Smooth muscle cell (in vitro differentiated cells): ENCODE measurements at regions not wholly inside any gene's neighbourhood (a gene's known extent, or its start where the extent isn't known, plus 50 kb on each side); places are given as distances from the start of the nearest gene placed in this dataset.
"Not testable (repeated sequence)": the region's sequence is repeated elsewhere in the genome, so short reads cannot be mapped to it uniquely, and the experiment has no call there.

Source experiments
- DNase-seq: peaks from one replicate; lab custom pipeline; 2025; ENCODE audit not compliant: unreplicated experiment; lab: John Stamatoyannopoulos, UW
- H2AFZ ChIP-seq: fragments of 200-600 bp; sonication (generic); 2 replicates; pipeline ENCODE4 v1.6.0; 2016; ENCODE audit warnings: antibody characterized with exemption, low read depth, mild to moderate bottlenecking
- H3F3A ChIP-seq: fragments of 200-600 bp; sonication (generic); 2 replicates; pipeline ENCODE4 v1.6.0; 2017; ENCODE audit warnings: antibody characterized with exemption, low read depth
- H3K27ac ChIP-seq: fragments of 200-600 bp; sonication (generic); 2 replicates; pipeline ENCODE4 v1.5.1; 2016; ENCODE audit warnings: low read depth, mild to moderate bottlenecking
- H3K27me3 ChIP-seq: fragments of 200-600 bp; sonication (generic); 2 replicates; pipeline ENCODE4 v1.6.1; 2016; ENCODE audit warnings: low read depth, mild to moderate bottlenecking
- H3K36me3 ChIP-seq: fragments of 200-600 bp; sonication (generic); 2 replicates; pipeline ENCODE4 v1.5.1; 2016; ENCODE audit warnings: low read depth
- H3K4me1 ChIP-seq: fragments of 200-600 bp; sonication (generic); 2 replicates; pipeline ENCODE4 v1.5.1; 2016; ENCODE audit warnings: low read depth
- H3K4me2 ChIP-seq: fragments of 200-600 bp; sonication (generic); 2 replicates; pipeline ENCODE4 v1.6.0; 2016; ENCODE audit warnings: mild to moderate bottlenecking
- H3K4me3 ChIP-seq: fragments of 200-600 bp; sonication (generic); 2 replicates; pipeline ENCODE4 v1.5.1; 2016; ENCODE audit warnings: mild to moderate bottlenecking
- H3K79me2 ChIP-seq: fragments of 200-600 bp; sonication (generic); 2 replicates; pipeline ENCODE4 v1.6.0; 2016; ENCODE audit warnings: low read depth, mild to moderate bottlenecking
- H3K9ac ChIP-seq: fragments of 200-600 bp; sonication (generic); 2 replicates; pipeline ENCODE4 v1.6.0; 2016; ENCODE audit warnings: low read depth
- H3K9me3 ChIP-seq: fragments of 200-600 bp; sonication (generic); replicated peaks from 2 replicates; pipeline ENCODE4 v1.5.1; 2016; ENCODE audit warnings: low read depth
- H4K20me1 ChIP-seq: fragments of 200-600 bp; sonication (generic); 2 replicates; pipeline ENCODE4 v1.6.0; 2016; ENCODE audit warnings: low read depth
- CTCF ChIP-seq: fragments of 200-600 bp; sonication (generic); IDR thresholded peaks from 2 replicates; pipeline ENCODE4 v1.5.1; 2017; ENCODE audit warnings: borderline replicate concordance, mild to moderate bottlenecking, antibody characterized with exemption; ENCODE audit not compliant: insufficient read depth, poor library complexity, severe bottlenecking
- WGBS: methylation state at CpG from one replicate; pipeline ENCODE4 v1.1.7; 2016; ENCODE audit warnings: low lambda C conversion rate; 5-methylcytosine and 5-hydroxymethylcytosine counted together

- Histone ChIP-seq H3K36me3 (no peaks in the 10 kb centered on the region), H3K27me3 (no peaks in the 10 kb centered on the region), H3K27ac (no peak overlapping the region), H3K79me2 (no peaks in the 10 kb centered on the region), H3K9me3 (no peaks in the 10 kb centered on the region), H3K9ac (no peak overlapping the region), H2AFZ (no peak overlapping the region), H4K20me1 (no peaks in the 10 kb centered on the region), H3F3A (no peaks in the 10 kb centered on the region), H3K4me1 (no peaks in the 10 kb centered on the region), H3K4me2 (no peak overlapping the region), H3K4me3 (no peak overlapping the region)
- DNase-seq, result no peak
- TF ChIP-seq CTCF, result no peak
- 83% methylated on average over 2 of the region's 2 CpGs for WGBS
Measured at GRCh38 chr4:131721883-131722282, 1427.2 kb upstream of the PCDH10 start.

GRCh38 chr4:131723069-131723468 is 1426.0 kb upstream of the PCDH10 start:
- H2AFZ ChIP-seq, H3K4me1 ChIP-seq, H3K27ac ChIP-seq, H3K4me2 ChIP-seq, H4K20me1 ChIP-seq, DNase-seq, H3K9ac ChIP-seq, H3K27me3 ChIP-seq, H3K36me3 ChIP-seq, H3K4me3 ChIP-seq, H3K79me2 ChIP-seq, H3F3A ChIP-seq, H3K9me3 ChIP-seq: not testable (repeated sequence)
- WGBS, result 93% methylated on average over 11 of the region's 24 CpGs

GRCh38 chr4:131724847-131725246 is 1424.2 kb upstream of the PCDH10 start:
- not testable (repeated sequence) for H3K9ac ChIP-seq, H3K4me3 ChIP-seq, H3K27ac ChIP-seq, H2AFZ ChIP-seq, H3F3A ChIP-seq, H3K4me2 ChIP-seq, H3K9me3 ChIP-seq, H4K20me1 ChIP-seq, H3K4me1 ChIP-seq, H3K79me2 ChIP-seq, DNase-seq, H3K27me3 ChIP-seq, H3K36me3 ChIP-seq
- WGBS, result 94% methylated on average over 11 of the region's 37 CpGs

- WGBS, result 98% methylated on average over 13 of the region's 29 CpGs
- not testable (repeated sequence) for H3K9ac ChIP-seq, H3K79me2 ChIP-seq, H3K27me3 ChIP-seq, H3K36me3 ChIP-seq, H3K4me3 ChIP-seq, H3K4me2 ChIP-seq, H3F3A ChIP-seq, DNase-seq, H3K4me1 ChIP-seq, H2AFZ ChIP-seq, H3K27ac ChIP-seq, H4K20me1 ChIP-seq, H3K9me3 ChIP-seq
Measured at GRCh38 chr4:131725521-131725920, 1423.6 kb upstream of the PCDH10 start.

- H3K4me2 ChIP-seq, H3F3A ChIP-seq, H3K27ac ChIP-seq, H3K9ac ChIP-seq, H3K79me2 ChIP-seq, H4K20me1 ChIP-seq, H3K9me3 ChIP-seq, H3K36me3 ChIP-seq, H3K4me3 ChIP-seq, DNase-seq, H3K27me3 ChIP-seq, H3K4me1 ChIP-seq, H2AFZ ChIP-seq: not testable (repeated sequence)
- 96% methylated on average over 26 of the region's 28 CpGs for WGBS
Measured at GRCh38 chr4:131726940-131727339, 1422.2 kb upstream of the PCDH10 start.

- H3K79me2 ChIP-seq, H4K20me1 ChIP-seq, H3K36me3 ChIP-seq, H3K27ac ChIP-seq, H3K4me2 ChIP-seq, H3K9ac ChIP-seq, H3K4me1 ChIP-seq, H3F3A ChIP-seq, H3K27me3 ChIP-seq, DNase-seq, H3K9me3 ChIP-seq, H2AFZ ChIP-seq, H3K4me3 ChIP-seq: not testable (repeated sequence)
- 94% methylated on average over 30 of the region's 40 CpGs for WGBS
Measured at GRCh38 chr4:131727418-131727817, 1421.7 kb upstream of the PCDH10 start.

GRCh38 chr4:131729205-131729604 is 1419.9 kb upstream of the PCDH10 start:
- H3K27me3 ChIP-seq, H3K4me3 ChIP-seq, DNase-seq, H3K9ac ChIP-seq, H3F3A ChIP-seq, H3K36me3 ChIP-seq, H3K4me2 ChIP-seq, H4K20me1 ChIP-seq, H3K4me1 ChIP-seq, H3K9me3 ChIP-seq, H3K27ac ChIP-seq, H2AFZ ChIP-seq, H3K79me2 ChIP-seq: not testable (repeated sequence)
- WGBS, result 99% methylated on average over 25 of the region's 30 CpGs

GRCh38 chr4:131729716-131730398 is 1419.2 kb upstream of the PCDH10 start:
- WGBS, result 93% methylated on average over 45 of the region's 59 CpGs
- not testable (repeated sequence) for H3F3A ChIP-seq, DNase-seq, H3K4me1 ChIP-seq, H3K4me2 ChIP-seq, H3K27me3 ChIP-seq, H2AFZ ChIP-seq, H3K9me3 ChIP-seq, H4K20me1 ChIP-seq, H3K4me3 ChIP-seq, H3K9ac ChIP-seq, H3K36me3 ChIP-seq, H3K79me2 ChIP-seq, H3K27ac ChIP-seq
